HG03159 (cell line): ENCODE measurements at regions not wholly inside any gene's neighbourhood (a gene's known extent, or its start where the extent isn't known, plus 50 kb on each side); places are given as distances from the start of the nearest gene placed in this dataset.

Experiments
- ATAC-seq: cut with Tn5 transposase; IDR thresholded peaks from one replicate; pipeline ENCODE4 v1.9.1; 2021; ENCODE audit warnings: mild to moderate bottlenecking, moderate library complexity; ENCODE audit not compliant: unreplicated experiment

DNA sequence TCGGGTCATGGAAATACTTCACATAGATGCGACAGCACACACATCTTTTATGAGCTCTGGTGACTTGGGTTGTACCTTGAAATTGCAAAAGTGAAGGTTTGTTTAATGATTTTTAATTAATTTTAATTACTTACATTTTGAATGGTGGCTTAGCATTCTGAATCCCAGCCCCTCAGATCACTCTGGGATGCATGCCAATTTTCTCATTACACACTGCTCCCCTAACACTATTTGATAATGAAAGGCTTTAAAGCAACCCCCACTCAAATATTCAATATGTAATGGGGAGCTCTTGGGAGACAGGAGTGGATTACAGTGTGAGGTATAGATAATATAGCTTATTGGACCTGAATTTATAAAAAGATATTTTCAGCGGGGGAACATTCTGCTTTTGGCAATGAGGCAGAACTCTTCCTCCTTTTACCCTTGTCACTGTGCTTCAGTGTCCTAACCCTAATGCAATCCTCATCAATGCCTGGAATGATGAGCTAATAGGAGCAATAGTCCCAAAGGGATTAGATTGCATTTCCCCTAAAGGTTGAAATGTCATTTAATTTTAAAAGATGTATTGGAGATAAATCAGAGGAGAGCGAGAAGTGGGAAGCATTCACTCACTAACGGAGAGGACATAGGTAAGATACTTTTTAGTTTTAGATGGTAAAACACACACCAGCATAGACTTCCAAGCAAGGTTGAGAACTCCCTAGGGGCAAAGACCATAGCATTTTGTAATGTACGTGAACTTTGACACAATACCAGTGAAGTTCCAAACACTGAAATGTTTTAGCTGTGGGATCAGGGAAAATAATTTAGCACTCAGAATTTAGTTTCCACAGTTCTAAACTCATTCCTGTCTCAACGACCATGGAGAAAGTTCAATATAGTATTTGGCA lies 384.1 kb upstream of the PLXNA2 start:
- no peak for ATAC-seq

DNA sequence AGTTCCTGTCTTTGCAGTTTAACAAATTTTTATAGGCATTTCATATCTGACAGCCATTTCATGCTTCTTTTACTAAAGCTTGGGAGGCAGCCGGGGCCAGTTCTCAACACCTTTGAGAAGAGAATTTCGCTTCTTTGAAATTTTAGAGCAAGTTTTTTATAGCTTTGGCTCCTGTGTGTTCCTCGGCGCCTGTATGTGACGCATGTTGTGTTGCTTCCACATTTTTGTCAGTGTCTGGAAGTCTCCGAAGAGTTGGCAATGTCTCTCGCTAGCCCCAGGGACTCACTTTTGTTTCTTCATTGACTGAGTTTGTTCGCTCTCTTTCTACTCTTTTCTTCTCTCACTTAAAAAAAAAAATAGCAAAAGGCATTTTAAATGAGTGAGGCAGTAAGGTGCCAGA lies 386.9 kb upstream of the PLXNA2 start:
- no peak for ATAC-seq

DNA sequence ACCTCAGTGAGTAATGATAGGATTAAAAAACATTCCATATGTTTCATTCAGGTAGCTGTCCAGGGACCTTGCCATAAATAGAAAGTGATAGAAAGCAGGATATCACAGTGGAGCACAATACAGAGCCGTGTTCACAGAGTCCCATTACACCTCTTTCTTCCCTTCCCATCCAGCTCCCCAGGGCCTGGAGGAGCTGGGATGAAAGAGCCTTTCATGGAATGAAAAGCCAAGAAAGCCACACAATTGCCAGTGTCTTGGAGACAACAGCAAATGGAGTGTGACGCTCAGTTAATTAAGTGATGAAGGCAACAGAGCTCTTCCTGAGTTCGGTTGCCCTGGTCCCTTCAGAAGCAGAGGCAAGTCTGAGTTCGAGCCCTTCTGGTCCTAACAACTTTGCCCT lies 387.3 kb upstream of the PLXNA2 start:
- ATAC-seq, result no peak

DNA sequence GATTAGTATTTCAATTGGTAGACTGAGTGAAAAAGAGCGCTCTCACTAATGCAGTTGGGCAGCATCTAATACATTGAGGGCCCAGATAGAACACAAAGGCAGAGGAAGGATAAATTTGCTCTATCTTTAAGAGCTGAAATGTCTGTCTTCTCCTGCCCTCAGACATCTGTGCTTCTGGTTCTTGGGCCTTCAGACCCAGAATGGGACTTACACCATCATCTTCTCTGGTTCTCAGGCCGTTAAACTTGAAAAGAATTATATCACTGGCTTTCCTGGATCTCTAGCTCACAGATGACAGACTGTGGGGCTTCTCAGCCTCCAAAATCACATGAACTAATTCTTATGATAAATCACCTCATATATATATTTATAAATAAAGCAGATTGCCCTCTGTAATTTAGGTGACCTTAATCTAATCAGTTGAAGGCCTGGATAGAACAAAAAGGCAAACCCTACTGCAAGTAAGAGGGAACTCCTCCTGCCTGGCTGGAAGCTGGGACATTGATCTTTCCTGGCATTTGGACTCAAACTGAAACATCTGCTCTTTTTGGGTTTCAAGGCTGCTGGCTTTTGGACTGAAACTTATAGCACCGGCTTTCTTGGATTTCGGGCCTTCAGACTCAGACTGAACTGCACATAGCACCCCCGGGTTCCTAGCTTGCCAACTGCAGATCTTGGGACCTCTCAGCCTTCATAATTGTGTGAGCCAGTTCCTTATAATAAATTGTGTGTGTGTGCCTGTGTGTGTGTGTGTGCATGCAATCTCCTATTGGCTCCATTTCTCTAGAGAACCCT lies 390.4 kb upstream of the PLXNA2 start:
- no peak for ATAC-seq

DNA sequence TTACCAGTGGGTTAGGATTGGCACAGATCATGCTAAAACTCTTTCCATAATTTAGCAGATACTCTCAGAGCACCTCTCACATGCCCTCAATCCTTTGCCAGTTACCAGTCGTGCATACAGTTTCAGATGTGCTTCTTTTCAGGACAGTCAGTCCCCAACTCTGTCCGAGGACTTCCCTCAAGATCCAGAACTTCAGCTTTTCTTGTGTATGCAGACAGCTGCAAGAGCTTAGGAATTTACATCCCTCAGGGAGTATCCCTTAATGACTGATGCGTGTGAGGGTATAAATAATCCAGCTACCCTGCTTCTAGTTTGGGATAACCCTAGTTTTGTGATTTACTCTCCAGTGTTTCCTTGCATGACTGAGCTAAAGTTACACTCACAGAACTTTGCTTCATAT lies 393.0 kb upstream of the PLXNA2 start:
- no peak for ATAC-seq

DNA sequence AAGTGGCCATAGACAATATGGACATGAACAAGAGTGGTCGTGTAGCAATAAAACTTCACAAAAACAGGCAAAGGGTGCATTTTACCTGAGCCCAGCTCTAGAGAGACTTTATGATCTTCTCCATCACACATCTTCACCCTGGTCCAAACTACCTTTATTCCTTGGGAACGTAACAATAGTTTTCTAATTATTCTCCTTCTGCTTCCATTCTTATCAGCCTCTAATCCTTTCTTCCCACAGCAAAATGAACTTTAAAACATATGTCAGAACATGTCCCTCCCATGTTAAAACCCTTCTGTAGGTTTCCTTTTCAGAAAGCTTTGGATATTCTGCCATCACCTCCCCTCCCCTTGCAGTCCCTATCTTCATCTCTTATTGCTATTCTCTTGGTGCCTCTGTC lies 395.2 kb upstream of the PLXNA2 start:
- ATAC-seq, result no peak

DNA sequence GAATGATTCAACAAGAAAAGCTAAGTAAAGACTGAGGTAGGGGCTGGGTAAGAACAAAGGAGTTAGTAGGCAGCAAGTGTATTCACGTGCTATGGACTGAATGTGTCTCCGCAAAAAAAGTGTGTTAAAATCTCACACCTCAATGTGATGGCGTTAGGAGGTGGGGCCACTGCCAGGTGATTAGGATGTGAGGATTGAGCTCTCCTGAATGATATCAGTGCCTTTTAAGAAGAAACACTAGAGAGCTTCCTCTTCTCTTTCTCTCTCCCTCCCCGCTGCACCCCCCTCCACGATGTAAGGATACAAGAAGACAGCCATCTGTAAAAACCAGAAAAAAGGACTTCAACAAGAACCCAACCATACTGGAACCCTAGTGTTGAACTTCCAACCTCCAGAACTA lies 396.1 kb upstream of the PLXNA2 start:
- no peak for ATAC-seq

DNA sequence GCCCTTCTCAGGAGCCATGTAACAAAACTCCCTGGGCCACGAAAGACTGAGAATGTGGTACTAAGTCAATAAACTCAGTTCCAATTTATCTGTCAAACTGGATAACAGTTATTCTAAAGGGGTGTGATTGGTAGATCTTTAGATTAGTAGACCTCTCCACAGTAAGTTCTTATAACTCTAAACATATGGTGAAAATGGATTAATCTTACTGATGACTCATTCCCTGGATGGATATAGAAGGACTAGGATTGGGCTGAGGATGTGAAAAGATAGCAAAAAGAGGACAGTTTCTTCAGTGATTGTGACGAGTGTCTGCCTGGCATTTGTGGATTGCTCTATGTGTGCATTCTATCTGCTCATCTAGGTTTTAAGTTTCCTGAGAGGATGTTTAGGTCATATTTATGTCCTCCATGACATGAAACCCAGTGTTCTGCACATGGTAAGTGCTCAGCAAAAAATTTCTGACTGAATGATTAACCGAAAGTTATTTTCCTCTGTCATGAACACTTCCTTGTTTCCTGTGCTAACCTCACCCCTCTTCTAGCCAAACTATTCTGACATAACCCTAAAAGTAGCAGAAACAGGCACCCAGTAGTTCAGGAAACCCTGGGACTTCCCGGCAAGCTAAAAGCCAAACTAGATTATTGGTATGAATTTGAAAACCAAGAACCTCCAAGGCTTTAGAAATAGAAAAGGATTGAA lies 397.5 kb upstream of the PLXNA2 start:
- no peak for ATAC-seq

DNA sequence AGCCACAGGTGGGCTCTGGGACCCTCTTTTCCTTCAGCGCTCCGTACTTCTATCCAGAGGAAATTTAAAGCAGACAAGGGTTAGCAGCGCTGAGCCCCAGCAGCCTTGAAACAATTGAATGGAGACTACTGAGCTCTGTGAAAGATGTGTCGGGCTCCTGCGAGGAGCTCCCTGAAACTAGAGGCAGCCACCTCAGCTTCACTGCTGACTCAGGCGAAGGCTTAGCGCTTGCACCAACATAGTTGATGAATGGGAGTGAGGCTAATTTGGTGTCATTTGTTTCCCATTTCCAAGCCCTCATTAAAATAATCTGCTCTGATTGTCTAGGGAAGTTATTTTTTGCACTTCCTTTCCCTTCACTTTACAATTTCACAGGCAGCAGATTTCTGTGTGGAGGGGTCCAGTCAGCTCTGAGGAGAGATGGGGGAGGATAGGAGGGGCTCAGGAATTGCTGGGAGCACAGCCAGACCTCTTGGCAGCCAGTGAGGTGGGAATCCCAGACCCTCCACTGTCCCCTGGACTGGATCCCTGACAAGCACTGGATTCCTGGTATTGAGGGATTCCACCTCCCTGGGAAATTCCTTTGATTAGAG lies 398.9 kb upstream of the PLXNA2 start:
- ATAC-seq, result no peak

DNA sequence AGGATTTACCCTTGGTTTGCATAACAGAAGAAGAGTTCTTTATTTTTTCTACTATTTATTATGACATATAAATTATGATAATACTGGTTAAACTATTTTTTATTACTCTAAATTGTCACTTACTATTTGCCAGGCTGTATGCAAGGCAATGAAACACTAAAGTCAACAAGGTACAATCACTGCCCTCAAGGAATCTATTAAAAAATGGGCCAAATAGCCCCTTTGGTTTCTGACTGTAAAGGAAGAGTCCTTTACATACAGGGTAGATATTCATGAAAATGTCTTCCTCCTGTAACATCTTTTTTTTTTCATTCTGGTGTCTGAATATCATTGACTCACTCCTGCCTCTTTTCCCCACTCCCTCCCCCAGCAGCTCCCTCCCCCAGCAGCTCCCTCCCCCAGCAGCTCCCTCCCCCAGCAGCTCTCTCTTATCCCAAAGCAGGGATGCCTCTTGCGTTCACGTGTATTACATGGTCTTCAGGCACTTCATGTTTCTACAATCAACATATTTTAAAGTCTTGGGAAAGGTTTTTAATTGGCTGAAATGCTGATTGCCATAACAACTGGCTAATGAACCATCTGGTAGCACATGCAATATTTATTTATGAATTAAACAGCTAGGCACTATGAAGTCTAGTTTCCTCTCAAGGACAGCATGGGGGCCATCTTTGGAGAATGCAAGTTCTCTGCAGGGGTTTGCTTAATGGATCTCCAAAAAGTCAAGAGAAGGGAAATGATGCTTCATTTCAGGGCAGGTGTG lies 400.4 kb upstream of the PLXNA2 start:
- ATAC-seq, result no peak

DNA sequence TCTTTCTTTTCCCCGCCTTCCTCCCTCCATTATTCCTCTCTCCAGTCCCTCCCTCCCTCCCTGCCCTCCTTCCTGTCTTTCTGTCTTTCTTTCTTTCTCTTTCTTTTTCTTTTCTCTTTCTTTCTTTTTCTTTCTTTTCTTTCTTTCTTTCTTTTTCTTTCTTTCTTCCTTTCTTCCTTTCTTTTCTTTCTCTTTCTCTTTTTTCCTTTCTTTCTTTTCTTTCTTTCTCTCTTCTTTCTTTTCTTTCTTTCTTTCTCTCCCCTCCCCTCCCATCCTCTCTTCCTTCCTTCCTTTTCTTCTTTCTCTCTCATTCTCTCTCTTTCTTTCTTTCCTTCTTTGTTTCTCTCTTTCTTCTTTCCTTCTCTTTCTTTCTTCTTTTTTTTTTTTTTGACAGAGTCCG lies 402.2 kb upstream of the PLXNA2 start:
- ATAC-seq, result no peak

DNA sequence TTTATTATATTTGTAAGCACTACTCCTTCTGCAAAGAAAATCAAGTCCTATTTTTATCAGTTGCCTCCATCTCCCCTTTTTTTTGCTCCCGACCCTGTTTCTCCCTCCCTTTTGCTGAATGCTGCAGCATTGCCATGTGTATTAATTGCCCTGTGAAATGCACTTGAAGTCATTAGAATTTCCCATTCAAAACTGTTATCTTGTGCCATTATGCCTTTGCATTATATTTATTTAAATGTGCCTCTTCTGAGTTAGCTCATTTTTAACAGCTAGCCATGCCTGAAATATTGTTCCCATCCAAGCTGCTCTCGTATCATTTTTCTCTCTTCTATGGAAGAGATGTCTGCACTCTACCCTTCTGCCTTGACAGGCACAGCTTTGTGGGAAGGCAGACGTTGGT lies 404.0 kb upstream of the PLXNA2 start:
- no peak for ATAC-seq

DNA sequence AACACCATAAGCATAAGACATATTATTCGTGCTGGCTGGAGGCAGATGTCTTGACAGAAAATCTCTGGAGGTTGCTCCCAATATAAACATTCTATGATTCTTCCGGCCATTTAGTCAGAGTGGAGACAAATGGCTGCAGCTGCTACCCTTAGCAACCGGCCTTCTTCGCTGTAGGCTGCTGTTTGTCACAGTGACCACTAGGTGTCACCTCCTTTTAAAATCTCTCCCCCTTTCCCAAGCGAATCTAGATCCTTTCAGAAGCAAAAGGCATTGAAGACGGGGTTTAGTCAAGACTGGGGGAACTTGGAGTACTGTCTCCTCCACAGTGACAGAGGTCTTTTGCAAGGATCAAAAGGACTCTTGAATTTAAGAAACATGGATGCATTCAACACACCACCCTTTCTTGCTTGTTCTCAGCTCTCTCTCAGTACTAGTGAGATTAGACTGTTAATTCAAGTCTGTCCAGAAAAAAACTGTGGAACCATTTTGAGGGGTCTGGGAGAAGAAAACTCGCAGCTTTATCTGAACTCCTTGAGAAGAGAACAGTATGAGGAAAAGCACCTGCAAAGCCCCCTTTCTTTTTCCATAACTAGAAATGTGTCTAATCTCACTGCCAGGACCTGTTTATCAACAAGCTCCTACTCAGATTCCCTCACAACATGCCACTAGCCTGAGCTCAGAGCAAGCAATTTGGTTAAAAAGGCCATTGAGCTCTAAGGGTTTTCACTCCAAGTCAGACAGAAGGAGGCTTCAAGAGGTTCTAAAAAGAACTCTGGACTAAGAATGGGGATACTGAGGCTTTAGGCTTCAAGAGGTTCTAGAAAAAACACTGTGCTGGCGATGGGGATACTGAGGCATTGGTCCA lies 408.3 kb upstream of the PLXNA2 start:
- peak; percentile 95 for ATAC-seq

DNA sequence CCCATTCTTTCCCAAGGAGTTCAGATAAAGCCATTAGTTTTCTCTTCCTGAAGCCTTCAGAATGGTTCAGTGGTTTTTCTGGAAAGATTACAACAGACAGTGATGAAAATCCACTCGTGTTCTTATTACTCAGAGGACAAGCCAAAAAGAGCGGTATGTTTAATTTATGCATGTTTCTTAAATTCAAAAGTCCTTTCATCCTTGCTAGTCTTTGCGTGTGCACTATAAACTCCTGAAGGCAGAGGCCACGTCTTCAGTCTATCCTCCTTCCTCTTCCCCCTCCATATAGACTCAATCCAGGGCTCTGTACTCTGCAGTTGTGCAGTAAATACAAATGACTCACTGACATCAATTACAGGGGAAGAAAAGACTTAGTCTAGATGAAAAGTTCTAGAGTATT lies 409.2 kb upstream of the PLXNA2 start:
- ATAC-seq, result no peak

DNA sequence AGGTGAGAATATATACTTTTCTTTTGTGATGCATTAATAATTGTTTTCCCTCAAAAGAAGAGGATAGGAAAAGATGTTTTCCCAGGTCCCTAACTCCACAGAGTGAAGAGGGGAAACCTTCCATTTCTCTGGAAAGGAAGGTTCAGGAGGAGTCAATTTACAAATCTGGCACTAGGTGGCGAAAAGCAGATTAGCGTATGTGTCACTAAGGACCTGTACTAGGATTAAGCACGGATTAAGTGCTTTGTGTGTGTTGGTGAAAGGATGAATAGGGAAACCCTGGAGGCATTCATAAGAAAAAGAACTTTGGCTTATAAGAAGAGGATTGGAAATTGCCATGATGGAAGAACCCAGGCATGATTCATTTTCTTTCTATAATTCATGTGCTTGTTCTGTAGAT lies 410.1 kb upstream of the PLXNA2 start:
- no peak for ATAC-seq

DNA sequence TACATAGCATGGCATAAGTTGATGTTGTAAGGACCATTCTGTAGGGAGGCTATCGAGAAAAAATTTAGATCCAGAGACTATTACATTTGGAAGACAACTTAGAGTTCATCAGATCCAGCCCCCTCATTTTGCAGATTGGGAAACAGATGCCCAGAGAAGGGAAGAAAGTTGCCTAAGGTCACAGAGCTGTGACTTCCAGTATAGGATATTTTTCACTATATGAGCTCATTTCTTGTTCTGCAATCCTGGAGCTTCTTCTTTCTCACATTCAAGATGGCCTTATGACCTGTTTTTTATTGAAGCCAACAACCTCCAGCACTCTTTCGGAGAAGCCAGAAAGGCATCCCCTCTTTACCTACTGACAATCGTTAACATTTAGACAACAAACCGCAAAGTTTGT lies 421.8 kb upstream of the PLXNA2 start:
- no peak for ATAC-seq

DNA sequence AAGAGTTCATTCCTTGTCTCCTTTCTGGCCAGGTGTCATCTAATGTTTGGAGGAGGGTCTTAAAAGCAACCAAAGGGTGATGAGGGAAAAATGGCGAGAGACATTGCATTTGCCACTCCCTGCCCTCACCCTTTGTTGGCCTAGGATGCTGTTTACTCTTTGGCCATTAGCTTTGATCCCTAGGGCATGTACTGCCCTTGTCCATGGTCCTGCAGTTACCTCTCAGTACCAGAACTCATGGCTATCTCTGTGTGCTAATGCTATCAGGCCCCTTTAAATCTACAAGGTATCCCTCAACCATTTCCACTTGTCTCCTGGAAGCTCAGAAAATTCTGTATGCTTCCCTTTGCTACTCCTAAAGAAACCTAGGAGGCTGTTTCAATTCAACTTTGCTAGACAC lies 424.8 kb upstream of the PLXNA2 start:
- no peak for ATAC-seq

DNA sequence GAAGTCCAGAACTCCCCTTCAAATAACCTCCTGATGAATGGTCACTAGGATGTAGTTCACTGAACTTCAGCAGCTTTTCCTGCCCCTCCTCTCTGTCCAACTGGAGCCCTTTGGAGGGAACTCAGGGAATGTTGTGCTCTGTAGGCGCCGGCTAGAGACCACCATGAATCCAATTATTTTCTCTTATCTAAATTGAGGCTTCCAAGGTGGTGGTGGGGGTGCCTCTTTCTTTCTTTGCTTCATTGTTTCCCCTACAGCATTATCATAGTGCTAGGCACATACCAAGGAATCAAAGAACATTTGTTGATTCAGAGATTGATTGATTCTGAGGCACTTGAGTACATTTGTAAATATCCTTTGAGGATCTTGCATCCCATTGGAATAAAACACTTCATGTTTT lies 426.6 kb upstream of the PLXNA2 start:
- ATAC-seq, result no peak

DNA sequence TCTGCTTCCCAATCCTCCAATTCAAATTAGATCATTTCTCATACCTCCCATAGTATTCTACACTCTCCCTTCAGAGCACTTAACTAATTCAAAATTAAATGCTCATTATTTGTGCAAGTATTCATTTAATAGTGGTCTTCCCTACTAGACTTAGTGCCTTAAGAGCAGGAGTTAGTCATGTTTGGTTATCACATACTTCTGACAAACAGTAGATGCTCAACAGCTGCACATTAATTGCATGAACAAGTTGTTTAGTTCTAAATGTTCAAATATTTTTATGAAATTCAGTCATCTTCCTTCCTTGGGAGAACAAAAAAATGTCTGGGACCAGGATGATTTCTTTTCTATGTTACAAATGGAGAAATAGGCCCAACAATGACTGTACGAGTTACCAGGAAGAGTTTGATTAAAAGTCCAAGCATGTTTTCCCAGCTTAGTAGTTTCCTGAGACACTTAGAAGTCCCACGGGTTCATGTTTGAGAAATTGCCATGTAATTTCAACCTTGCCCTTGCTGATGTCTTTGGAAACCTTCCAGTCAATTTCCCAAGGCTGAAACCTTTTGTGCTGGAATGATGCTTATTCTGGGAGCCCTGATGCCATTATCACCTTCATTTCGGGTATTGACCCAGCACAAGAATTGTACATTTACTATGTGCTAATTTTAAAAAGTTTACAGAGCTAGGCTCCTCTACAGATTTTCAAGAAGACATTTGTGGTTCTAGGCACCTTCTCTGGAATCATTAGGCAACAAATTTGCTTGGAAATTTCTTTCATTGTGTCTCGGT lies 437.9 kb upstream of the PLXNA2 start:
- ATAC-seq, result no peak
